Fibroblast of pulmonary artery (primary cell): ENCODE measurements at regions not wholly inside any gene's neighbourhood (a gene's known extent, or its start where the extent isn't known, plus 50 kb on each side); places are given as distances from the start of the nearest gene placed in this dataset.

Experiments used
- DNase-seq: peaks from one replicate; pipeline ENCODE4 v3.0.0-alpha.2; 2010; ENCODE audit warnings: low read depth
- H3K4me3 ChIP-seq: replicated peaks from 2 replicates; pipeline ENCODE4 v1.5.1; 2011; ENCODE audit warnings: low read depth, mild to moderate bottlenecking, control low read depth, low read length, moderate library complexity
- CTCF ChIP-seq: IDR thresholded peaks from 2 replicates; pipeline ENCODE4 v1.5.1; 2011; ENCODE audit warnings: mild to moderate bottlenecking, control low read depth, low read length, inconsistent platforms; ENCODE audit errors: missing control alignments

DNA sequence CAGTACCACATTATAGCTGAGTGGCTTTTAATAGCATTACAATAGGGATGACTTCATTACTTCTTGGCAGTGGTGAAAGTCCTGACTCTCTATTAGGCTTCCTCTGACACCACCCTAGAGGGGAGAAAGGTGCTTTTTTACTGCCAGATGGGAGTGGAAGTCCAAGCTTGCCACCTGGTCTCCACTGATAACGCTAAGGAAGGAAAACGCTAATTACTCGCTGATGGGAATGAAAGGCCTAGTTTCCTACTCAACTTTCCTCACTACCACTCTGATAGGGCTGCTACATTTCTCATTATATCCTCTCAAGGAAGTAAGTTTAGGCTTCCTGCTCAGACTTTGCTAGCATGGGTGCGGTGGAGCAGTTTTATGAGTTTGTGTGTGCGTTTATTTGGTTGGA, 62.3 kb upstream of the PAGE3 start:
- DNase-seq = no peak
- no peak for TF ChIP-seq CTCF
- no peak overlapping the region for H3K4me3 ChIP-seq

DNA sequence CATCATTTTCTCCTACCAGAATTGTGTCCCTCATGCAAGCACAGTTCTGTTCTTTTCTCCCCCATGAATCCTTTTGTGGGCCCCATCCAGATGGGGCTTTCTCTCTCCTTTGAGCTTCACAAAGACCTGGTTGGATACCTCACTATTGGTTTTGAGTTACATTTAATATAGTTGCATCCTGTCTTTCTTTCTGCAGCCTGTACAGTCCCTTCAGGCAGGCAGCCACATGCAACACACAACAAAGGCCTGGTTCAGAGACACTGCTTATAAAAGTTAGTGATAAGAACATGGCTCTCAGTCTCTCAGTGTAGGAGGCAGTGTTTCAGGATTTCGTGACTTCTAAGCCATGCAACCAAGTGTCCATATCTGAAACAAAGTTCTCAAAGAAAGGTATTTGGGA, 70.6 kb upstream of the PAGE3 start:
- H3K4me3 ChIP-seq = no peak overlapping the region
- no peak for DNase-seq
- TF ChIP-seq CTCF = no peak

DNA sequence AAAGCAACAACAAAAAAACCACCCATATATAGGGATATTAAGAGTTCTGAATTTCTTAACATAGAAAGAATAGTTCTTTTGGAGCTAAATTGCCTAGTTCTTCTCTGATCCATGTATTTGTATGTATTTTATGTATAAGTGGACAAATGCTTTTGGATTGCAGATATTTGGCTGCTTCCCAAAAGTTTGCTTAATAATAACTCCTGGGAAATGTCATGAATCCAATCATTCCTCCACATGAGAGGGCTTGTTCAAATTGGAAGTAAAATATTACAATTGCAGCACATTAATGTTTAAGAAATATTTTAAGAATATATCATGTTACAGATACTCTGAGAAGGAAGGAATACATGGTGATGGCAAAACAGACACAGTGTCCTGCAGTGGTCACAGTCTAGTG, 71.5 kb upstream of the PAGE3 start:
- H3K4me3 ChIP-seq = no peak overlapping the region
- no peak for TF ChIP-seq CTCF
- no peak for DNase-seq

- TF ChIP-seq CTCF = no peak
- DNase-seq = no peak
- H3K4me3 ChIP-seq = no peak overlapping the region
Measured at GRCh38 chrX:55340896-55341433, 76.2 kb upstream of the PAGE3 start.

DNA sequence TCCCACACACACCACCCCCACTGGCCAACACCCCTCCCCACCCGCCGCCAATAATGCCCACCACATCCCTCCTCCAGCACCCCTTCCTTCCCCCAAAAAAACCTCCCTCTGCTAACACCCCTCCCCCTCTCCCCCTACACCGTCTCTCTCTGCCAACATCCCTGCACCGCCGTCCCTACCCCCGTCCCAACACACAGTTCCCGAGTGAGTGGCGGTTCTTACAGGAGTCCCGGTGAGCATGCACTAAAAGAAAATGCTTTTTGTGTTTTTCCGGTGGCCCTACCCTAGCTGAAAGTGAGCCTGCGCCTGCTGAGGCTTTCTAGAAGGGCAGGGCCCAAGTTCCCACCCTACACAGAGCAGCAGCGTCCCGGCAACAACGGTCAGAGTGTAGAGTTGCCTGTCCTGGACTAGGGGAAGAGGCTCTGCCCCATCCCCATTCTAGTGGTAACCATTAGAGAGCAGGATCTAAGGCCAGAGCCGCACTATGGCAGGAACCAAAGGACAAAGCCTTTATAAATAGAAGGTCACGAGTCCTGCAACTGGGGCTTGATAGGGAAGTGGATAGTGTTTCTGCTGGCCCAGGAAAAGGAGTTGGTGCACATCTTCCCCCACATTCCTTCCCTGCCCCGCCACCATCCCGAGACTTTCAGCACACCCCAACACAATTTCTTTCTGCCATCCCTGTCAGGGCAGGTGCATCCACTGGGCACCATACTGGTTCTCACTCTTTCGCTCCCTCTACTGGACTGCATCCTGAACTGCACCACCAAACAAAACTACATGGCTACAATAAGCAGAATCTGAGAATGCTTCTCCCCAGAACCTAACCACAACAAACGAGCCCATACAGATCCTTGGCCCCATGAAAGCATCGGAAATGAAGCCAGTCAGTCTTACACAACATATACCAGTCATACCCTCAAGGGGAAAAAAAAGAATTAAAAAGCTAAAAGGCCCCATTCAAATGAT, 78.1 kb upstream of the PAGE3 start:
- DNase-seq = peak; percentile 22
- H3K4me3 ChIP-seq = no peak overlapping the region
- TF ChIP-seq CTCF = peak; percentile 48

DNA sequence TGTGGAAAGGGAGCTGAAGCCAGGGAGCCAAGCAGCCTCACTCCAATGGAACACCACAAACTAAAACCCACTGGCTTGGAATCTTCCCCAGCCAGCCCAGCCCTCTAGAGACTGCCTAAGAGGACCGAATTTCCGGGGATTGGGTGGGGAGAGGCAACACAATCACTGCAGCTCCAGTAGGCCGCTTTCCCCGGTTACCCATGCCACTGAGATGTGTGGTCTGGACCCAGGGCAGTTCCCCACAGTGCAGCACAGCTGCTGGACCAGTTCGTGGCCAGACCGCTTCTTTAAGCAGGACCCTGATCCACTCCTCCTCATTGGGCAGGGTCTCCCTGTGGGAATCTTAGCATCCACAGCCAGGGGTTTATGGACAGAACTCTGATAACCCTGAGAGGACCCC, 91.9 kb upstream of the PAGE3 start:
- TF ChIP-seq CTCF = no peak
- H3K4me3 ChIP-seq = no peak overlapping the region
- no peak for DNase-seq
